ENCODE measurements at regions not wholly inside any gene's neighbourhood (a gene's known extent, or its start where the extent isn't known, plus 50 kb on each side); places are given as distances from the start of the nearest gene placed in this dataset.
"Not testable (repeated sequence)": the region's sequence is repeated elsewhere in the genome, so short reads cannot be mapped to it uniquely, and the experiment has no call there.

DNA sequence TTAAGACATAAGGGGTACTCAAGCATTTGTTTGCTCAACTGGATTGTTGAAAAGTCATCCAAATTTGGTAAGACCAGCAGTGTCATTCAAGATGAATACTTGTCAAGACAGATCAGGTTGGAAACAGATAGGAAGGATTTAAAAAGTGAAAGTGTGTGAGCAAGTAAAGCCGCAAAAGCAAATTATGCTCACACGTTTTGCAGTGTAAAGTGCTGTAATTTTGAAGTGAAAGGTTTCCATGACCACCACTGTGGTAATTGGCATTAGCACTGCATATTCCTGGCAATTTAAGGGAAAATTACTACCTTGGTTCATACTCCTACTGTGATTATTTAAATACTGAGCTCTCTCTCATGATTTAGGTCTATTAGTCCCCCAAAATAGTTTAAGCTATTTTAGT, 704.1 kb upstream of the CCDC179 start:
- no peak for DNase-seq (ENCODE audit: low read depth)

GRCh38 chr11:23569134-23569533, 708.9 kb upstream of the CCDC179 start:
- DNase-seq (ENCODE audit: low read depth), result no peak

GRCh38 chr11:23569547-23569946, 709.3 kb upstream of the CCDC179 start:
- DNase-seq (ENCODE audit: low read depth), result no peak

- no peak for DNase-seq (ENCODE audit: low read depth)
Observed at GRCh38 chr11:23570828-23571227, 710.6 kb upstream of the CCDC179 start.

GRCh38 chr11:23573429-23573828, 713.2 kb upstream of the CCDC179 start:
- DNase-seq (ENCODE audit: low read depth), result no peak

GRCh38 chr11:23574149-23574548, 713.9 kb upstream of the CCDC179 start:
- DNase-seq (ENCODE audit: low read depth), result no peak

DNA sequence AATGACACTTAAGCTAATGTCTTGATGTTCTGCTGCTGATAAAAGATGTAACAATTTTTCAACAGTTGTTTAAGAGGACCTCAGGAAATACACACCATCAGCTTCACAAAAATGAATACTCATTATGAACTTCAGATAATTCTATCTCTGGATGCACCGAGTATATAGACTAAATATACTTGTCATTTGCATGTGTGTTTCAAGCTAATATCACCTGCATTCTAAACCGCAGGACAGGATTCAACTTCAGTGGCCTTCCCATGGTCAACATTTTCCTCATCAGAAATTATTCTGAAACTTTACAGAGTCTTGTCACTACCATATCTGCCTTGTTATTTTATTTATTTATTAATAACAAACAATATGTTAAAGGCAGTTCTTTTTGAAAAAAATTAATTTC, 717.0 kb upstream of the CCDC179 start:
- no peak for DNase-seq (ENCODE audit: low read depth)

DNA sequence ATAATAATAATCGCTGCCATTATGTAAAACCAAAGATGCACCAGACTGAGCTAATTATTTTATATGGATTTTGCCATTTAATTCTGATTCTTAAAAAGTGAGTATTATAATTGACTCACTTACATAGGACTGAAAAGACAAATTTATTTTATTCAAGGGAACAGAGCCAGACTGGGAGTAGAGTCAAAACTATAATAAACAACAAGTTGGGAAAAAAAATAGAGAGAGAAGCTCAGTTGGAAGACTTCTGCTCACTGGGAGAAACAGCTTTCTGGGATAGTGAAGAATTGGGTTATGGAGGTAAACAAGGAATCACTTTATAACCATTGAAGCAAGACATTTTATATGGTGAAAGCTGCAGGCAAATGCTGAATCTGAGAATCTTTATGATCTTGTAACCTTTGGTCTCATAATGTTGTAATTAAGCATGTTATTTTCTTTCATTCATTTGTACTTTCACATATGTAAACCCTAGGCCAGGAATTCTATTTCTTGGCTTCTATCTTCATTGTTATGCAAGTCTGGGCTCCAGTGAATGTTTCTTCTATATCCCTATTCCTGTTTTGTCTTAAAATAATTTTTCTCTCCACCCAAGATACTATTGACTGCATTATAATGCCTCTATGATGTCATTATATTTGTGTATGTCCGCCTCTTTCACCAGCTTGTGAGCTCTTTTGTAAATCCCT, 725.3 kb upstream of the CCDC179 start:
- no peak for DNase-seq (ENCODE audit: low read depth)

- DNase-seq (ENCODE audit: low read depth), result no peak
Observed at GRCh38 chr11:23586173-23586572, 725.9 kb upstream of the CCDC179 start.

DNA sequence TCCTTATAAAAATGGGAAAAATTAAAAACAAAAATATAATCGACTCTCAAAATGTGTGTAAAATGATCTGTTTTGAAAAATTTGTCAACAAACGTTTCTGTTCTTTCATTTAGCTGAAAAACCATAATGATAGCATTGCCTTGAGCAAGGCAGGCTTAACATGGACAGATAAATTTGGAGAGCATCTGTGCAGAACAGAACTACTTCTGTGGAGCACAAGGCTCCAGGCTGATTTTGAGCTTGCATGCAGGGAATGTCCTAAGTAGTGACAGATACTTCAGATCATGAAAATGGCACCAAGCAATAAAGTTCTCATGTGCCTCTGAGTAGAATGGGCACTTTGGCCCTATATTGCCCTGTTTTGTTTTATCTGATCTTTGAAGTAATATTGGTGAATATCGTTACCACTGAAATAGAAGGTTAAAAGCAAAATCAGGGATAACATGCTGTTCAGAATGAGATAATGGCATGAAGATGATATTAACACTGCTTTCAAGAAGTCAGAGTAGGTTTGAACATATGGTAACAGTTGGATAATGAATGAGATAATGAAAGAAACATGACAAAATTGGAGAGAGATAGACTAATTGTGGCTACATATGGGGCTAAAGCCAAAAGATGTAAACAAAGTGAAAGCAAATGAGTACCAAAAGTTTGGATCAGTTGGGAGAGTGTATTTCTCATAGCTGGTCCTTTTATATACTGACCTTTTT, 730.5 kb upstream of the CCDC179 start:
- DNase-seq (ENCODE audit: low read depth), result no peak

DNA sequence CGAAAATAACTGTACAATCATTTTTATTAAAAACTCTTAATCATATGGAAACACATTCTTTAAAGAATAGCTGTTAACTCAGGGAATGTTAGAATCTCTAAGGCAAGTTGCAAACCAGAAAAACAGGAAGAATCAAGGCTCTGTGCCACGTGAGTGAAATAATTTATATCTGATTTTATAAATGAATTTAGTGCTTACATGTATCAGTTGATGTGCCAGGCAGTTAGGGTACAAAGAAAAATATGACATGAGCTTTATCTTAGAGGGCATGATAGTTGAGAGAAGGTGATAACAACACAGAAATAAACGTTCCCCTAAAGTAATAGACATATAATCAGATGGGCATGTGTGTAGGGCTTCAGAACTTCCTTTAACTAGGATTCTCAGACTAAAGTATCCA, 734.5 kb upstream of the CCDC179 start:
- DNase-seq (ENCODE audit: low read depth), result no peak

- DNase-seq (ENCODE audit: low read depth), result no peak
Observed at GRCh38 chr11:23604966-23605365, 744.7 kb upstream of the CCDC179 start.

DNA sequence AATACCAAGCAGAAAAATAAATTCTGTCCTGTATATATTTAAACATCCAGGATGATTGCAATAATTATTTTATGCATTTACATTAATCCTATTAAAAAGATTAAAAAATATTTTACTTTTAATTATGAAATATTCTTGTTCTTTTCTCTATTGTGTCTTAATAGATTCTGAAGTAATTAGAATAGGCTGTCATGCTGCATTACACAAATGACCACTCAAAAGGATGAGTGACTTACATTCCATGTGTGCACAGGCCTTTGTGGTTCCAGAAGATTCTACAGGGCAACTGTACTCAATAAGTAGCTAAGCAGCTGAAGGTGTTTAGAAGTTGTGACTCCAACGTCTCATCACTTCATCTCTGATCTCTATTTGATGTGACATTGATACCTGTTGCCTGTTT, 745.9 kb upstream of the CCDC179 start:
- no peak for DNase-seq (ENCODE audit: low read depth)

DNA sequence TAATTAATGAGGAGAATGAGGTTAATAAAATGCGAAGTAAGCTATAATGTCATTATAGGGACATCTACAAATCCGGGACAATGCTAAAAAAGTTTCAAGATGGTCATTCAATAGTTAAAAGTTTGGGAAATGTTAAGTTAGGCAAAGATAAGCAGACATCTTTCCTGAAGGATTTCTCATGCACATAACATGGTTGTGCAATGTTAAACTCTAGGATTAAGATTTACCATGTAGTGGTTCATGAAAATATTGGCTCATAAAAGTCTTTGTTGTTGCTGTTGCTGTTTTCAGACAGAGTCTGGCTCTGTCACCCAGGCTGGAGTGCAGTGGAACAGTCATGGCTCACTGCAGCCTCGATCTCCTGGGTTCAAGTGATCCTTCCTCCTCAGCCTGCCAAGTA, 751.5 kb upstream of the CCDC179 start:
- DNase-seq (ENCODE audit: low read depth), result no peak

DNA sequence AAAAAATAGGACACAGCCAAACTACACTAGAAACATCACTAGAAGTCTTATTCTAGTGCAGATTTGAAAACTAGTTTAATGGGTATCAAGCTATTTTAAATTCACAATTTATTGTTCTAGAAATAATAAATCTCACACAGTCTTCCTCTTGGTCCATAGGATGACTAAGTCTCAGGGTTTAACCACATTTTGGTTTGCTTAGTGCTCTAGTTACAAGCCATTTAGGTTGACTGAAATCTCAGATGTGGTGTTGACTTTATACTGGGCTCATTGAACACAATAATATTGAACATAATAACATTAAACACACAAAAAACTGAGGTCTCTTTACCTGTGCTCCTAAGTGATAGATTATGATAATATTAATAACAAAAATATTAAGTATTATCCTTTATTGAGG, 760.3 kb upstream of the CCDC179 start:
- no peak for DNase-seq (ENCODE audit: low read depth)

GRCh38 chr11:23632293-23632692, 772.0 kb upstream of the CCDC179 start:
- DNase-seq (ENCODE audit: low read depth), result no peak

DNA sequence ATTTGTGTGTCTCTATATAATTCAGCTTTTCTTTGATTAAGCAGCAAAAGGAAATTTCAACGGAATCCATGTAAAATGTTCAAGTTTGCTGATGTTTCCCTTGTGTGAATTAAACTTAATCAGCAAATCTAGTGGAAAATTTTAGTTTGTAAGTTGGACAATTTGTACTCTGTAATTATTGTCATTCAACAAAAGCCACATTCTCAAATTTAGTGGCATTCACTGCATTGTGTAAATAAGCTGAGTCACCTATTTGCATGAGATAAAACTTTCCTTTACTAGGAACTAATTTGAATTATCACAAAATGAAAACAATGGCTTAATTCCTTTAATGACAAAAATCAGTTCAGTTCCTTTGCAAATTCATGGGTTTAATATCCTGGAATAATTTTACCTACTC, 784.2 kb upstream of the CCDC179 start:
- no peak for DNase-seq (ENCODE audit: low read depth)

- not testable (repeated sequence) for DNase-seq (ENCODE audit: low read depth)
Observed at GRCh38 chr11:23652336-23652735, 792.1 kb upstream of the CCDC179 start.

GRCh38 chr11:23653071-23653675, 792.9 kb upstream of the CCDC179 start:
- DNase-seq (ENCODE audit: low read depth), result no peak

DNA sequence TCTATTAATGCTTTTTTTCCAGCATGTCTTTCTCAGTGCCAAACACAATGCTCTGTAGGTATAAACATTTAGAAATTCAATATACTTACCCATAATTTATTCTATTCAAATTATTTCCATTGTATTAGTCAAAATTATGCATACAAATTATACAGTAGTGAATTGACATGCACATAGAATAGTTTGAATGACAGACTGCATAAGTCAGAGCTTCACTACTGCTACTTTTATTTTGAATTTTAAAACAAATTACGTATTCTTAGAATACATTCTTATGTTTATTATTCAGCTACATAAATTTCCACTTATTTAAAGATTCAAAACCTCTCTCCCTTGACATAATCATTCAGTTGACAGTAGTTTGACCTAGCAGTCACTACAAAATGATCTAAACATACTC, 808.0 kb upstream of the CCDC179 start:
- no peak for DNase-seq (ENCODE audit: low read depth)

DNA sequence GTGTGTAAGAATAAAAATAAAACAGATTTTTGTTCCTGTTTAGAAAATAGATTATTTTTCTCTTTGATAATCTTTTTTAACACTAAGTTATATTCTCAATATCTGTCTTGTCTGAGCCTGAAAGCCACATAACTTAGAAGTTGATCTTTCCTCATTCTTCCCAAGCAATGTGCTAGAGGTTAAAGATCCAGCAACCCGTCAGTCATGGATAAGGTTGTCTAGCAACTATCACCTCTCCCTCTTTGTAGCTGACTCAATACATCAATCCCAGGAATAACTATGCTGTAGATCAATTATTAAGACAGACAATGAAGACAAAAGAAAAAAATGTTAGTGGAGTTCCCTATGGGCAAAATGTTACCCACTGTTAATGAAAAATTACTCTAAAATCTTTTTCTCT, 813.1 kb upstream of the CCDC179 start:
- DNase-seq (ENCODE audit: low read depth), result no peak

DNA sequence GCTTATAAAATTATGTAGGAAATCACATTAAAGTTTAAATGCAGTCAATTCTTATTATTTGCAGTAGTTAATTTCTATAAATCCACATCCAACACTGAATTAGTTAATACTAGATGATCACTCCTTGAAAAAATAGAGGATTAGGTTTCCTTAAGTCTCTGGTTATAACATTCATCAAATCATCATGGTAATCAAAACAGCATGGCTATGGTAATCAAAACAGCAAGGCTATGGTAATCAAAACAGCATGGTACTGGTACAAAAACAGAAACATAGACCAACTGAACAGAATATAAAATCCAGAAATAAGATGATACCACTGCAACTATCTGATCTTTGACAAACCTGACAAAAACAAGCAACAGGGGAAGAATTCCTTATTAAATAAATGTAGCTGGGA, 814.6 kb upstream of the CCDC179 start:
- DNase-seq (ENCODE audit: low read depth), result no peak

- no peak for DNase-seq (ENCODE audit: low read depth)
Observed at GRCh38 chr11:23679041-23679440, 817.8 kb upstream of the LUZP2 start.

DNA sequence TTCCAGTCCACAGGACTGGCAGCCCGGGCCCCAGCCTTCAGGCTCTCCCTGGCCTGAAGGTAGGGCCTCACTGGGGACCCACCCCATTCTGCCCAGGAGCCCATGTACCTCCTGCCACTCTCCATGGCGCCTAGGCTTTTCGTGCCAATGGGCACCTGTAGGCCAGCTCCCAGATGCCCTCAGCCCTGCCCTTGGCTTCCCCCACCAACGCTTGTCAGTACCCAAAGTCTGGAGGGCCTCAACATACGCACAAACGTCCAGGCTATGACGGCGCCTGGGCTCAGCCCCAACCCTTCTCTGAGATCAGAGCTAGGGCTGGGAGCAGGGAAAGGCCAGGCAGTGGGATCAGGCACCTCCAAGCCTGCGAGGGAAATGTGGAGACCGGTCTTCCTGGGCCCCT, 816.9 kb upstream of the LUZP2 start:
- DNase-seq (ENCODE audit: low read depth), result no peak
